ENCODE measurements at regions not wholly inside any gene's neighbourhood (a gene's known extent, or its start where the extent isn't known, plus 50 kb on each side); places are given as distances from the start of the nearest gene placed in this dataset.

DNA sequence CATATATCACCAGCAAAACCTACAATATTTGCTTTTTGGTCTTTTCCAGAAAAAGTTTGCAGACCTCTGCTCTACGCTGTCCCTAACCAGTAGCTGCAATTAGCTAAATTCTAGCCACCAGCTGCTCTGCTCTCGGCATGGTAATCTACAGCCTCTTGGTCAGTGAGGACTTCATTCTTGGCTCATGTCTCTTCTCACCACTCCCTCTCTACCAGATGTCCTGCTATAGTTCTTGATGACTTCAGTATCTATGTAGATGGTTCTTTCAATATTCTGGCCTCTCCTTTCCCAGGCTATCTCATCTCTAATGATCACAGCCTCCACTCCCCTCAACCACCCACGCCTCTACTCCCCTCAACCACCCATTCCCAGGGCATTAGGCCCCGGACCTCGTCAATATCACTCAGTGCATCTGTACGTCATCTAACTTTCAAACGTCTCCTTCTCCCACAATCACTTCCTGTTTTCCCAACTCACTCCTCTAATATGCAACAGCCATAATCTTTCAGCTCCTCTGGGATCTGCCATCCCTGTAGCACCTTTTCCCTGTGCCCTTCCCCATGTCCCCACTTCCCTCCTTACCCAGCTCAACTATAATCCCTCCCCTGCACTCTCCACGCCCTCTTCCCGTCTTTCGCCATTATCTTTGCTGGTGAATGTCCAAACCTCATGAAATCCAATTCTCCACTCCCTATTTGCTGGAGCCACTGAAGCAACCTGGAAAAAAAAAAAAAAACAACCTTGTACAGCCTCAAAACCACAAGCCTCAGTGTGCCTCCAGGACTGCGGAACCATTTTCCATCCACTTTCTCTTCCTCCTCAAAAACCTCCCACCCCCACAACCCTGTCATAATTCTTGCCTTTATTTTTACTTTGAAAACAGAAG, 429.4 kb upstream of the PROK2 start:
- TF ChIP-seq, protein P1, sequence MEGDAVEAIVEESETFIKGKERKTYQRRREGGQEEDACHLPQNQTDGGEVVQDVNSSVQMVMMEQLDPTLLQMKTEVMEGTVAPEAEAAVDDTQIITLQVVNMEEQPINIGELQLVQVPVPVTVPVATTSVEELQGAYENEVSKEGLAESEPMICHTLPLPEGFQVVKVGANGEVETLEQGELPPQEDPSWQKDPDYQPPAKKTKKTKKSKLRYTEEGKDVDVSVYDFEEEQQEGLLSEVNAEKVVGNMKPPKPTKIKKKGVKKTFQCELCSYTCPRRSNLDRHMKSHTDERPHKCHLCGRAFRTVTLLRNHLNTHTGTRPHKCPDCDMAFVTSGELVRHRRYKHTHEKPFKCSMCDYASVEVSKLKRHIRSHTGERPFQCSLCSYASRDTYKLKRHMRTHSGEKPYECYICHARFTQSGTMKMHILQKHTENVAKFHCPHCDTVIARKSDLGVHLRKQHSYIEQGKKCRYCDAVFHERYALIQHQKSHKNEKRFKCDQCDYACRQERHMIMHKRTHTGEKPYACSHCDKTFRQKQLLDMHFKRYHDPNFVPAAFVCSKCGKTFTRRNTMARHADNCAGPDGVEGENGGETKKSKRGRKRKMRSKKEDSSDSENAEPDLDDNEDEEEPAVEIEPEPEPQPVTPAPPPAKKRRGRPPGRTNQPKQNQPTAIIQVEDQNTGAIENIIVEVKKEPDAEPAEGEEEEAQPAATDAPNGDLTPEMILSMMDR (IDR thresholded peaks at IDR 0.05), result no peak
- no peak for TF ChIP-seq EP300 (IDR thresholded peaks at IDR 0.05)
- no peak for TF ChIP-seq POLR2AphosphoS5 (IDR thresholded peaks at IDR 0.05)
- no peak for TF ChIP-seq POLR2A (IDR thresholded peaks at IDR 0.05)
